IMR-90 (cell line): ENCODE measurements at regions not wholly inside any gene's neighbourhood (a gene's known extent, or its start where the extent isn't known, plus 50 kb on each side); places are given as distances from the start of the nearest gene placed in this dataset.

Source experiments
- ATAC-seq: fragments of 200-7000 bp; cut with Tn5 transposase; 2 replicates; pipeline ENCODE4 v1.9.1; 2020; ENCODE audit warnings: low read depth, mild to moderate bottlenecking, moderate library complexity
- BruUV-seq: library from RNA; stranded (reverse); fragments of 400-500 nt; replicated peaks from 2 replicates; lab custom pipeline; 2021; lab: Mats Ljungman, UMichigan
- CTCF ChIA-PET: fragments of 300-600 bp; formaldehyde crosslinking; extraction: SDS; loops from one replicate; lab custom pipeline; 2021; ENCODE audit warnings: antibody characterized with exemption; lab: Yijun Ruan, JAX
- POLR2A ChIA-PET: fragments of 300-600 bp; sonication (Branson Sonifier 250); formaldehyde crosslinking; loops from one replicate; lab custom pipeline; 2022; ENCODE audit warnings: antibody characterized with exemption; ENCODE audit not compliant: unreplicated experiment; lab: Charles Lee
- DNase-seq: peaks from one replicate; pipeline ENCODE4 v3.0.0; 2013
- H2AFZ ChIP-seq: replicated peaks from 2 replicates; pipeline ENCODE3; 2013; ENCODE audit warnings: low read length, mild to moderate bottlenecking; ENCODE audit not compliant: poor library complexity
- H2AK5ac ChIP-seq: 2 replicates; pipeline ENCODE4 v1.6.1; 2013; ENCODE audit warnings: low read depth, low read length, inconsistent platforms
- H2AK9ac ChIP-seq: replicated peaks from 2 replicates; pipeline ENCODE3; 2013; ENCODE audit warnings: mild to moderate bottlenecking, low read depth, low read length, moderate library complexity; ENCODE audit not compliant: poor library complexity
- H2BK120ac ChIP-seq: 2 replicates; pipeline ENCODE4 v1.6.1; 2013; ENCODE audit warnings: low read depth, low read length, inconsistent platforms
- H2BK15ac ChIP-seq: 3 replicates; pipeline ENCODE4 v1.6.1; 2013; ENCODE audit warnings: low read depth, low read length, inconsistent platforms
- H2BK20ac ChIP-seq: 2 replicates; pipeline ENCODE4 v1.6.1; 2013; ENCODE audit warnings: low read depth, mild to moderate bottlenecking, inconsistent platforms, low read length, moderate library complexity
- H2BK5ac ChIP-seq: 2 replicates; pipeline ENCODE4 v1.6.1; 2013; ENCODE audit warnings: mild to moderate bottlenecking, low read depth, low read length, inconsistent platforms; ENCODE audit not compliant: poor library complexity, severe bottlenecking
- H3K14ac ChIP-seq: replicated peaks from 2 replicates; pipeline ENCODE4 v1.6.1; 2013; ENCODE audit warnings: low read depth, low read length, inconsistent platforms
- H3K18ac ChIP-seq: 2 replicates; pipeline ENCODE4 v1.6.1; 2013; ENCODE audit warnings: low read depth, low read length, control low read depth
- H3K23ac ChIP-seq: 2 replicates; pipeline ENCODE4 v1.6.1; 2013; ENCODE audit warnings: low read depth, low read length, inconsistent platforms
- H3K27ac ChIP-seq: 2 replicates; pipeline ENCODE4 v1.5.1; 2013; ENCODE audit warnings: mild to moderate bottlenecking, control low read depth, low read length; ENCODE audit not compliant: insufficient read depth
- H3K27me3 ChIP-seq: 2 replicates; pipeline ENCODE4 v1.6.1; 2013; ENCODE audit warnings: low read length; ENCODE audit not compliant: control insufficient read depth, insufficient read depth
- H3K36me3 ChIP-seq: 2 replicates; pipeline ENCODE4 v1.6.1; 2013; ENCODE audit warnings: low read length, mixed read lengths; ENCODE audit not compliant: control insufficient read depth, insufficient read depth
- H3K4ac ChIP-seq: 2 replicates; pipeline ENCODE4 v1.6.1; 2013; ENCODE audit warnings: low read depth, low read length, inconsistent platforms
- H3K4me1 ChIP-seq: 2 replicates; pipeline ENCODE4 v1.6.1; 2013; ENCODE audit warnings: low read length, mixed read lengths; ENCODE audit not compliant: control insufficient read depth, insufficient read depth
- H3K4me2 ChIP-seq: 2 replicates; pipeline ENCODE4 v1.6.1; 2013; ENCODE audit warnings: low read depth, mild to moderate bottlenecking, control low read depth, low read length, moderate library complexity
- H3K4me3 ChIP-seq: 2 replicates; pipeline ENCODE4 v1.5.1; 2013; ENCODE audit warnings: low read depth, mild to moderate bottlenecking, control low read depth, low read length, moderate library complexity; ENCODE audit not compliant: insufficient read depth
- H3K56ac ChIP-seq: 2 replicates; pipeline ENCODE4 v1.6.1; 2013; ENCODE audit warnings: low read length, inconsistent platforms; ENCODE audit not compliant: insufficient read depth; ENCODE audit errors: extremely low read depth
- H3K79me1 ChIP-seq, 2 experiments: 2 replicates each; pipeline ENCODE4 v1.6.1; 2013; ENCODE audit warnings: low read length in 2 of 2, inconsistent platforms in 1 of 2, low read depth in 1 of 2
- H3K9ac ChIP-seq: 2 replicates; pipeline ENCODE4 v1.6.1; 2013; ENCODE audit warnings: low read depth, low read length, control low read depth
- H3K9me1 ChIP-seq: 2 replicates; pipeline ENCODE4 v1.6.1; 2013; ENCODE audit warnings: low read length, inconsistent platforms; ENCODE audit not compliant: insufficient read depth
- H3K9me3 ChIP-seq: 2 replicates; pipeline ENCODE4 v1.6.1; 2013; ENCODE audit warnings: low read length; ENCODE audit not compliant: control insufficient read depth, insufficient read depth
- H4K20me1 ChIP-seq: 2 replicates; pipeline ENCODE4 v1.6.1; 2013; ENCODE audit warnings: low read length, inconsistent platforms; ENCODE audit not compliant: insufficient read depth
- H4K5ac ChIP-seq: 2 replicates; pipeline ENCODE4 v1.6.1; 2013; ENCODE audit warnings: mild to moderate bottlenecking, low read depth, low read length, control low read depth
- H4K8ac ChIP-seq, 2 experiments: 2 replicates each; pipeline ENCODE4 v1.6.1; 2013; ENCODE audit warnings: low read depth in 2 of 2, low read length in 2 of 2, control low read depth in 1 of 2, inconsistent platforms in 1 of 2
- H4K91ac ChIP-seq: 2 replicates; pipeline ENCODE4 v1.6.1; 2013; ENCODE audit warnings: low read depth, low read length, inconsistent platforms; ENCODE audit not compliant: insufficient read depth
- CHD1 ChIP-seq: IDR thresholded peaks from 2 replicates; pipeline ENCODE4 v1.6.1; 2012; ENCODE audit warnings: low read depth, low read length, improper control_type of control experiment
- MAFK ChIP-seq: IDR thresholded peaks from 2 replicates; pipeline ENCODE4 v1.6.1; 2012; ENCODE audit warnings: low read depth, low read length, improper control_type of control experiment
- MXI1 ChIP-seq: IDR thresholded peaks from 2 replicates; pipeline ENCODE4 v1.6.1; 2012; ENCODE audit warnings: low read depth, mild to moderate bottlenecking, low read length, moderate library complexity, borderline replicate concordance
- POLR2A ChIP-seq: IDR thresholded peaks from 2 replicates; pipeline ENCODE4 v1.6.1; 2012; ENCODE audit warnings: mild to moderate bottlenecking, low read depth, low read length
- WGBS, 2 experiments: methylation state at CpG; one replicate each; pipeline versions ENCODE4 v1.1.5 to v1.1.7; 2013; ENCODE audit warnings: missing lambda C conversion rate in 2 of 2; ENCODE audit not compliant: insufficient read length in 1 of 2; ENCODE audit errors: extremely low coverage in 2 of 2; 5-methylcytosine and 5-hydroxymethylcytosine counted together
- dilution Hi-C: fragments of 300-500 bp; cut with HindIII; formaldehyde crosslinking; loops from one replicate; pipeline ENCODE4 v1.14.3; 2018; ENCODE audit warnings: low sequenced_read_pairs; ENCODE audit not compliant: unreplicated experiment
- in situ Hi-C: fragments of 300-500 bp; cut with MboI; formaldehyde crosslinking; loops from 3 replicates; pipeline ENCODE4 v1.14.3; 2019; ENCODE audit warnings: low sequenced_read_pairs, inconsistent platforms, mixed read lengths
- intact Hi-C: fragments of 100-400 bp; cut with micrococcal nuclease; formaldehyde crosslinking; loops from 2 replicates; pipeline ENCODE4 v1.10.0; 2022

- Histone ChIP-seq H2BK120ac (no peak overlapping the region), H3K56ac (no peak overlapping the region), H2AK9ac (no peak overlapping the region), H4K5ac (no peak overlapping the region), H3K27me3 (no peaks in the 10 kb centered on the region), H2AK5ac (no peak overlapping the region), H3K4me1 (no peaks in the 10 kb centered on the region), H2AFZ (no peak overlapping the region), H4K20me1 (no peaks in the 10 kb centered on the region), H3K18ac (no peak overlapping the region), H3K4ac (no peak overlapping the region), H3K4me2 (no peak overlapping the region), H3K9me3 (peaks cover 6% of the 10 kb centered on the region), H3K23ac (no peak overlapping the region), H3K36me3 (no peaks in the 10 kb centered on the region), H2BK20ac (no peak overlapping the region), H3K9me1 (no peaks in the 10 kb centered on the region), H3K9ac (no peak overlapping the region), H2BK5ac (no peak overlapping the region), H2BK15ac (no peak overlapping the region), H4K8ac (no peak overlapping the region), H3K4me3 (no peak overlapping the region), H3K14ac (no peak overlapping the region), H3K27ac (no peak overlapping the region), H4K91ac (no peak overlapping the region), H3K79me1 (no peaks in the 10 kb centered on the region)
- no peak for ATAC-seq
- no peak for TF ChIP-seq MXI1
- TF ChIP-seq MAFK = no peak
- no peak for TF ChIP-seq CHD1
- no peak for TF ChIP-seq POLR2A
- intact Hi-C loops = no loop called here
- DNase-seq = no peak
- dilution Hi-C loops = no loop called here
- ChIA-PET POLR2A (no interaction called here), CTCF (no interaction called here)
- no CpG with 5 or more reads among the region's 2 CpGs for WGBS, 2 experiments
- BruUV-seq = no TSS peak
- in situ Hi-C loops = no loop called here
These were observed 465.3 kb upstream of the SYNCRIP start for GRCh38 chr6:86107985-86108384.
